Motor neuron (in vitro differentiated cells): ENCODE measurements at regions not wholly inside any gene's neighbourhood (a gene's known extent, or its start where the extent isn't known, plus 50 kb on each side); places are given as distances from the start of the nearest gene placed in this dataset.
"Not testable (repeated sequence)": the region's sequence is repeated elsewhere in the genome, so short reads cannot be mapped to it uniquely, and the experiment has no call there.

Source experiments
- ATAC-seq, 8 experiments: fragments of 200-7000 bp; cut with Tn5 transposase; replicated peaks in 6 of 8; 2 replicates each; pipeline ENCODE4 v1.8.0; 2021; ENCODE audit warnings: mild to moderate bottlenecking in 8 of 8, moderate library complexity in 8 of 8
- H3K27ac ChIP-seq, 2 donors: fragments of 250-450 bp; sonication (Bioruptor Pico); 2 replicates each; pipeline ENCODE4 v1.9.0; 2021; ENCODE audit warnings: antibody characterized with exemption in 2 of 2, mild to moderate bottlenecking in 2 of 2, moderate library complexity in 1 of 2
- H3K4me1 ChIP-seq, 2 donors: fragments of 250-450 bp; sonication (Bioruptor Pico); replicated peaks in 1 of 2; 2 replicates each; pipeline ENCODE4 v1.6.1; 2021; ENCODE audit warnings: antibody characterized with exemption in 2 of 2, mild to moderate bottlenecking in 2 of 2, moderate library complexity in 1 of 2
- H3K4me3 ChIP-seq, 5 donors: fragments of 250-450 bp; sonication (Bioruptor Pico); 2 replicates each; pipeline ENCODE4 v1.9.0; 2021; ENCODE audit warnings: antibody characterized with exemption in 5 of 5, mild to moderate bottlenecking in 5 of 5, moderate library complexity in 4 of 5
- WGBS, 10 experiments: fragments of 450-650 bp; shearing (Covaris generic); methylation state at CpG; one replicate each; pipeline ENCODE4 v1.0.0; 2022; 5-methylcytosine and 5-hydroxymethylcytosine counted together
- in situ Hi-C, 9 experiments: fragments of 400-800 bp; cut with MboI; loops; one replicate each; pipeline ENCODE4 v1.15.0; 2021; ENCODE audit warnings: low sequenced_read_pairs in 9 of 9, low pct_unique_long_range_greater_than_20kb in 2 of 9; ENCODE audit not compliant: unreplicated experiment in 9 of 9

DNA sequence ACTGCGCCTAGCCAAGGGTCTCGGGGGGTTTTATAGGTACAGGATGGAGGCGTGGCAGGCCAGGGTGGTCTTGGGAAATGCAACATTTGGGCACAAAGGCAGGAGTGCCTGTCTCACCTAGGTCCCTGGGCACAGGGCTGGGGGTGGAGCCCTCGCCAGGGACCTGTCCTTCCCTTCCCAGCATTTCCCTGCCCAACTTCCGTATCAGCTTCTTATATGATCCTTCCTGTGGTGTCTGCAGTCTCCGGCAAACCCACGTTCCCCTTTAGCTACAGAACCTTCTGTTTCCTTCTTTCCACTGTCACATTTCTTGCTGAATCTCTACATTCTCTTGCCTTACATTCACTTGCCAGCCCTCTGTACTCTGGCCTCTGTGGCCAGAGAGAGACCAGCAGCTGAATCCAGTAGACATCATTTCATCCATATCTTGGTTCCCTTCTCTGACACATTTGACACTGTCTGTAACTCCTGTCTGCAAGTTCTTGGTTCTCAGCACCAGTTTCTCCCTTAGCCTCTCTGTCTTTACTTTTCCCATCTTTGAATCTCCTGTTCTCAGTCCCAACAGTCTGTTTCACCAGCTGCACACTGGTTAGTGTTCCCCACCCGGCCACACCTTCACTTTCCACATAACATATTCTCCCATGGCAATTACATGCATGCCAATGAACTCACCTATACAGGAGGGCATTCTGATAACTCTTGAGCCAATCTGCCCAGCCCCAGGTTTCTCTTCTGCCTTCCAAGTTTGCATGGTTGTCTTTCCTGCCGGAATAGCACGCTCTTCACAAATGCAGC is 134.7 kb upstream of the ZNF608 start:
- WGBS, 10 experiments: 47 to 100% (median 94%) methylated on average over 1 to 8 of the region's 10 CpGs; no CpG with 5 or more reads in 1 of the 10 experiments
- in situ Hi-C loops: no loop called here
- Histone ChIP-seq H3K27ac (no peak overlapping the region), H3K4me1 (peaks cover 3 to 12% of the 10 kb centered on the region in 2 donors), H3K4me3 (no peak overlapping the region)
- no peak for ATAC-seq

DNA sequence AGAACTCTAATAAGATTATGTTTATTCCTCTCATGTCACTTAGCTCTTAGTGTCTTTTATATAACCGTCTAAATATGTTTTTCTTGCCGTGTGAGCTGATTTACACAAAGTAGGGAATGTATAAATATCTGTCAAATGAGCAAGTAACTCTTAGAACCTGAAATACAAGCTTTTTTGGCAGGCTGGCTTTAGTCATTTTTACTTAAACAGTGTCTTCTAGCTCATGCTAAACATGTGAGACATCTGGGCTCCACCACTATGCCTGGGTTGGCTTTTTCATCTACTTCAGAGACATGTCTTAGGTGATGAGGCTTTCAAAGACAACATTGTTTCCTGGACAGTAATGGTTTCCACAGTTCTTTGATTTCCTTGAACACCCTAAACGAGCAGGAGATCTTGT is 137.2 kb upstream of the ZNF608 start:
- Histone ChIP-seq H3K4me3 (no peak overlapping the region), H3K4me1 (peaks cover 17 to 25% of the 10 kb centered on the region in 2 donors), H3K27ac (no peak overlapping the region)
- in situ Hi-C loops: no loop called here
- no peak for ATAC-seq
- 20 to 94% (median 84%) methylated on average over 1 to 3 of the region's 3 CpGs; no CpG with 5 or more reads in 1 of the 10 experiments for WGBS, 10 experiments

GRCh38 chr5:124884114-124884513 is 137.7 kb upstream of the ZNF608 start:
- 64 to 100% (median 81%) methylated on average over 1 to 6 of the region's 6 CpGs; no CpG with 5 or more reads in 2 of the 10 experiments for WGBS, 10 experiments

GRCh38 chr5:124885490-124885889 is 139.1 kb upstream of the ZNF608 start:
- Histone ChIP-seq H3K27ac (no peak overlapping the region), H3K4me1 (peaks cover 33 to 40% of the 10 kb centered on the region in 2 donors), H3K4me3 (no peak overlapping the region)
- in situ Hi-C loops: no loop called here
- ATAC-seq: no peak
- 57 to 100% (median 98%) methylated on average over 1 to 2 of the region's 2 CpGs; no CpG with 5 or more reads in 2 of the 10 experiments for WGBS, 10 experiments

More at GRCh38 chr5:124884114-124884513, 137.7 kb upstream of the ZNF608 start:
- H3K4me1 ChIP-seq: peaks cover 21 to 30% of the 10 kb centered on the region in 2 donors
- H3K4me3 ChIP-seq: no peak overlapping the region
- no peak for ATAC-seq
- no peak overlapping the region for H3K27ac ChIP-seq
- in situ Hi-C loops: no loop called here

GRCh38 chr5:124887223-124887622 is 140.8 kb upstream of the ZNF608 start:
- no peak for ATAC-seq
- in situ Hi-C loops: no loop called here
- Histone ChIP-seq H3K4me1 (peaks cover 33 to 40% of the 10 kb centered on the region in 2 donors), H3K27ac (no peak overlapping the region), H3K4me3 (no peak overlapping the region)
- 68 to 100% (median 96%) methylated on average over 1 to 2 of the region's 2 CpGs; no CpG with 5 or more reads in 2 of the 10 experiments for WGBS, 10 experiments

- H3K27ac ChIP-seq: no peak overlapping the region
- in situ Hi-C loops: no loop called here
- 0 to 59% (median 23%) methylated on average over 2 to 6 of the region's 6 CpGs; no CpG with 5 or more reads in 2 of the 10 experiments for WGBS, 10 experiments
- H3K4me1 ChIP-seq: peaks cover 33 to 40% of the 10 kb centered on the region in 2 donors
- H3K4me3 ChIP-seq: no peak overlapping the region
- peak; percentile 38 to 87 (median 80) for ATAC-seq
Measured at GRCh38 chr5:124888050-124888506, 141.6 kb upstream of the ZNF608 start.

DNA sequence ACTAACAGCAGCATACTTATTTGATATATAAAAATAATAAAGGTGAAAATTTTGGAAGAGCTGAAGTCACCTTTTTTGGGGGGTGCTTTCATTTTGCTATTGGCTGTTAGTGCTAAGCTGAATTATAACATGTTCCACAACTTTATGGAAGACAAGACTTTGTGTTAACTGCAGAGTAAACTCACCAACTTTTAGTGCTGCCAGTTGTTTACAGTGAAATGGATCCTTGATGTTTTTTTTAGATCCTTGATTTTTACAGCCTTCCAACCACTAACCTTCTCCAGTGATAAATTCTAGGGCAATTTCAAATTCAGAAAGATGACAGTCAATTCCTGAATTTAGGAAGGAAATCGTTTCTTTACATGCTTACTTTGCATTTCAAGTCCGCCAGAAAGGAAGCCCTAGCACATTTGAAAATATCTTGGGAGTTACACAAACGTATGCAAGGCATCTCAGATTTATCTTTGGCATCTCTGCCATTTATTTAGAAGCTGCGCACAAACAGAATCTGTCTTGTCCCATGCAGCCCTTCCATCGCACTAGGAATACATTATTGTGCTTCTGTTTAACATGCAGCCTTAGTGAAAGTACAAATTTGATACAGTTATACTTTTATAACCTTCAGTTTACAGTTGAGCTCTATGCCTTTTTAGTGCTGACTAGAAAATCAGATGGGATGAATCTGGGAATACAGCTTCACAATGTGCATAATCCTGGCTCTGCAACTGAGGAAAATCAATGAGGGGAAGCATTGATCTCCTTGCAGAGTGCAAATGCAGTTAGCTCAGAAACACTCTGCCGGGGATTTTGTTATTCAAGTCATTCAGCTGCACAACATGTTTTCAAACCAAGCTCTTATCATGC is 142.4 kb upstream of the ZNF608 start:
- Histone ChIP-seq H3K4me1 (peaks cover 33 to 38% of the 10 kb centered on the region in 2 donors), H3K4me3 (peak overlapping the region in 2 of 5 donors; percentile 4), H3K27ac (peak overlapping the region; percentile 29 to 31)
- peak in 6 of 8 experiments; percentile 25 to 61 (median 40) for ATAC-seq
- in situ Hi-C loops: no loop called here
- 0 to 59% (median 25%) methylated on average over 1 to 6 of the region's 6 CpGs; no CpG with 5 or more reads in 1 of the 10 experiments for WGBS, 10 experiments

GRCh38 chr5:124889486-124889825 is 143.0 kb upstream of the ZNF608 start:
- peaks cover 32 to 33% of the 10 kb centered on the region in 2 donors for H3K4me1 ChIP-seq
- WGBS, 10 experiments: 40 to 91% (median 80%) methylated on average over 1 to 2 of the region's 2 CpGs; no CpG with 5 or more reads in 3 of the 10 experiments
- in situ Hi-C loops: no loop called here
- no peak overlapping the region for H3K4me3 ChIP-seq
- peak overlapping the region; percentile 25 to 31 for H3K27ac ChIP-seq
- peak in 7 of 8 experiments; percentile 56 to 80 (median 65) for ATAC-seq

- peak in 2 of 8 experiments; percentile 8 to 22 for ATAC-seq
- Histone ChIP-seq H3K27ac (peak overlapping the region in 1 of 2 donors; percentile 25), H3K4me3 (no peak overlapping the region), H3K4me1 (peaks cover 31 to 35% of the 10 kb centered on the region in 2 donors)
- WGBS, 10 experiments: 20 to 80% (median 65%) methylated on average over 1 to 5 of the region's 5 CpGs
- in situ Hi-C loops: no loop called here
Measured at GRCh38 chr5:124889850-124890249, 143.4 kb upstream of the ZNF608 start.

- in situ Hi-C loops, H3K4me3 ChIP-seq, H3K27ac ChIP-seq, ATAC-seq: not testable (repeated sequence)
- peaks cover 35 to 39% of the 10 kb centered on the region in 2 donors for H3K4me1 ChIP-seq
- WGBS, 10 experiments: 95 to 100% (median 100%) methylated on average over 2 to 4 of the region's 4 CpGs; no CpG with 5 or more reads in 1 of the 10 experiments
Measured at GRCh38 chr5:124890442-124890841, 144.0 kb upstream of the ZNF608 start.

GRCh38 chr5:124891179-124891578 is 144.7 kb upstream of the ZNF608 start:
- in situ Hi-C loops: no loop called here
- WGBS, 10 experiments: 77 to 94% (median 87%) methylated on average over 1 to 4 of the region's 4 CpGs; no CpG with 5 or more reads in 1 of the 10 experiments
- no peak for ATAC-seq

DNA sequence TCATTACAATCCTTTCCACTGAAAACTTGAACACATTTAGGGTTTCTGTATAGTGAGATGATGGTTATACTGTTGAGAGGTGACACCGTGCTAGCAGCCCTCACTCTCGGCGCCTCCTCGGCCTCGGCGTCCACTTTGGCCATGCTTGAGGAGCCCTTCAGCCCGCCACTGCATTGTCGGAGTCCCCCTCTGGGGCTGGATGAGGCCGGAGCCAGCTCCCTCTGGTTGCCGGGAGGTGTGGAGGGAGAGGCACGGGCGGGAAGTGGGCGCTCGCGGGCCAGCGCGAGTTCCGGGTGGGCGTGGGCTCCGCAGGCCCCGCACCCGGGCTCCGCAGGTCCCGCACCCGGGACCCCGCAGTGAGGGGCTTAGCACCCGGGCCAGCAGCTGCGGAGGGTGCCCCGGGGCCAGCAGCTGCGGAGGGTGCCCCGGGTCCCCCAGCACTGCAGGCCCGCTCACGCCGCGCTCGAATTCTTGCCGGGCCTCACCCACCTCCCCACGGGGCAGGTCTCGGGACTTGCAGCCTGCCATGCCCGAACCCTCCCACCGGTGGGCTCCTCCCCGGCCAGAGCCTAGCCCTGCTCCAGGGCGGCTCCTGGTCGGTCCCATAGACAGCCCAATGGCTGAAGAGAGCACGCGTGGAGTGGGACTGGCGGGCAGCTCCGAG is 145.9 kb upstream of the ZNF608 start:
- WGBS, 10 experiments: 81 to 100% (median 100%) methylated on average over 2 to 6 of the region's 48 CpGs; no CpG with 5 or more reads in 6 of the 10 experiments
- Histone ChIP-seq H3K4me1 (peaks cover 33 to 40% of the 10 kb centered on the region in 2 donors), H3K4me3 (no peak overlapping the region), H3K27ac (no peak overlapping the region)
- in situ Hi-C loops: no loop called here
- ATAC-seq: no peak

More at GRCh38 chr5:124891179-124891578, 144.7 kb upstream of the ZNF608 start:
- Histone ChIP-seq H3K27ac (no peak overlapping the region), H3K4me3 (no peak overlapping the region), H3K4me1 (peaks cover 36 to 43% of the 10 kb centered on the region in 2 donors)
